Adrenal gland (tissue), 9 donors: ENCODE measurements at regions not wholly inside any gene's neighbourhood (a gene's known extent, or its start where the extent isn't known, plus 50 kb on each side); places are given as distances from the start of the nearest gene placed in this dataset.

ENCODE experiments used
- DNase-seq, 7 donors: peaks; one replicate each; pipeline ENCODE4 v3.0.0-alpha.2; 2019 to 2020
- H3K27ac ChIP-seq, 5 donors: fragments of 200-600 bp; sonication (generic) in 4 of 5; 1 replicate in 3 of 5; 2 replicates in 2 of 5; pipeline versions ENCODE4 v1.5.1 to v1.8.0; 2016 to 2020; ENCODE audit warnings: mild to moderate bottlenecking in 1 of 5
- H3K27me3 ChIP-seq: fragments of 200-600 bp; 2 replicates; pipeline ENCODE4 v1.8.0; 2021
- H3K36me3 ChIP-seq, 2 donors: fragments of 200-600 bp; replicated peaks in 1 of 2; 1 replicate in 1 of 2; 2 replicates in 1 of 2; pipeline versions ENCODE4 v1.5.1 to v1.8.0; 2018 to 2022
- H3K4me1 ChIP-seq, 2 donors: fragments of 200-600 bp; replicated peaks in 1 of 2; 1 replicate in 1 of 2; 2 replicates in 1 of 2; pipeline versions ENCODE4 v1.5.1 to v1.8.0; 2018 to 2021
- H3K4me3 ChIP-seq, 4 donors: fragments of 200-600 bp; sonication (generic) in 3 of 4; one replicate each; pipeline ENCODE4 v1.5.1; 2016 to 2018
- H3K9me3 ChIP-seq, 3 donors: fragments of 200-600 bp; sonication (generic) in 1 of 3; replicated peaks in 1 of 3; 1 replicate in 2 of 3; 2 replicates in 1 of 3; pipeline versions ENCODE4 v1.5.1 to v1.8.0; 2016 to 2021
- CTCF ChIP-seq, 6 experiments: fragments of 450-650 bp in 4 of 6; fragments of 200-600 bp in 2 of 6; sonication (generic) in 1 of 6; IDR thresholded peaks; 1 replicate in 5 of 6; 2 replicates in 1 of 6; pipeline versions ENCODE4 v1.5.1 to v1.8.0; 2016 to 2021; ENCODE audit warnings: antibody characterized with exemption in 6 of 6, mild to moderate bottlenecking in 2 of 6, moderate library complexity in 1 of 6
- POLR2A ChIP-seq, 2 donors: fragments of 450-650 bp; IDR thresholded peaks; one replicate each; pipeline ENCODE4 v1.6.1; 2017; ENCODE audit warnings: antibody characterized with exemption in 2 of 2, mild to moderate bottlenecking in 2 of 2, moderate library complexity in 1 of 2
- WGBS, 4 donors: extraction: QIAGEN DNeasy Blood & Tissue Kit in 2 of 4; methylation state at CpG; one replicate each; pipeline versions ENCODE4 v1.1.5 to v1.1.7; 2013 to 2017; 5-methylcytosine and 5-hydroxymethylcytosine counted together
- intact Hi-C, 2 donors: fragments of 100-400 bp; cut with DNase I; formaldehyde crosslinking; loops; one replicate each; pipeline versions ENCODE4 v1.14.1 to v1.15.0; 2022 to 2023
- donor health status: healthy with polysubstance abuse.
- donor health status: Bipolar disorder and iron deficiency.
- donor health status: DM: yes; HTN: yes; CAD: no.
- donor health status: DM: no; HTN: no; CAD: no.
- donor health status: DM: no; HTN: no; CAD: no.

GRCh38 chr7:98565103-98565502 lies 52.0 kb upstream of the NPTX2 start:
- H3K27me3 ChIP-seq = no peaks in the 10 kb centered on the region
- H3K36me3 ChIP-seq = no peaks in the 10 kb centered on the region
- H3K9me3 ChIP-seq = no peaks in the 10 kb centered on the region
- intact Hi-C loops = no loop called here
- 66 to 91% (median 74%) methylated on average over 3 of the region's 3 CpGs for WGBS, 4 donors
- no peak for DNase-seq
- TF ChIP-seq CTCF (IDR thresholded peaks at IDR 0.05) (no peak), POLR2A (IDR thresholded peaks at IDR 0.05) (no peak)
- H3K4me1 ChIP-seq = peaks cover 5 to 7% of the 10 kb centered on the region in 2 donors
- no peak overlapping the region for H3K27ac ChIP-seq
- H3K4me3 ChIP-seq = no peak overlapping the region

GRCh38 chr7:98562871-98563495 lies 54.1 kb upstream of the NPTX2 start:
- no peak overlapping the region for H3K27ac ChIP-seq
- H3K36me3 ChIP-seq = no peaks in the 10 kb centered on the region
- intact Hi-C loops = no loop called here
- H3K27me3 ChIP-seq = no peaks in the 10 kb centered on the region
- WGBS, 4 donors = 55 to 83% (median 77%) methylated on average over 1 to 5 of the region's 5 CpGs
- H3K4me3 ChIP-seq = no peak overlapping the region
- no peaks in the 10 kb centered on the region for H3K9me3 ChIP-seq
- no peak for DNase-seq
- peaks cover 0 to 2% of the 10 kb centered on the region in 2 donors for H3K4me1 ChIP-seq
- TF ChIP-seq POLR2A (IDR thresholded peaks at IDR 0.05) (no peak), CTCF (IDR thresholded peaks at IDR 0.05) (no peak)

GRCh38 chr7:98562381-98562823 lies 54.7 kb upstream of the NPTX2 start:
- Histone ChIP-seq H3K36me3 (no peaks in the 10 kb centered on the region), H3K4me1 (peaks cover 0 to 7% of the 10 kb centered on the region in 2 donors), H3K9me3 (no peaks in the 10 kb centered on the region), H3K4me3 (no peak overlapping the region), H3K27me3 (no peaks in the 10 kb centered on the region), H3K27ac (no peak overlapping the region)
- intact Hi-C loops = no loop called here
- DNase-seq = no peak
- TF ChIP-seq POLR2A (IDR thresholded peaks at IDR 0.05) = no peak
- no peak for TF ChIP-seq CTCF (IDR thresholded peaks at IDR 0.05)

- Histone ChIP-seq H3K4me1 (peaks cover 0 to 7% of the 10 kb centered on the region in 2 donors), H3K9me3 (no peaks in the 10 kb centered on the region), H3K27ac (no peak overlapping the region), H3K4me3 (no peak overlapping the region), H3K27me3 (no peaks in the 10 kb centered on the region), H3K36me3 (no peaks in the 10 kb centered on the region)
- no peak for DNase-seq
- WGBS, 4 donors = 60 to 80% (median 73%) methylated on average over 3 of the region's 3 CpGs
- TF ChIP-seq CTCF (IDR thresholded peaks at IDR 0.05) = no peak
- no peak for TF ChIP-seq POLR2A (IDR thresholded peaks at IDR 0.05)
- intact Hi-C loops = no loop called here
Observed at GRCh38 chr7:98559958-98560357, 57.1 kb upstream of the NPTX2 start.
